Adrenal gland (tissue), 5 donors: ENCODE measurements at regions not wholly inside any gene's neighbourhood (a gene's known extent, or its start where the extent isn't known, plus 50 kb on each side); places are given as distances from the start of the nearest gene placed in this dataset.

Experiments
- CTCF ChIP-seq, 6 experiments: fragments of 450-650 bp in 4 of 6; fragments of 200-600 bp in 2 of 6; sonication (generic) in 1 of 6; IDR thresholded peaks; 1 replicate in 5 of 6; 2 replicates in 1 of 6; pipeline versions ENCODE4 v1.5.1 to v1.8.0; 2016 to 2021; ENCODE audit warnings: antibody characterized with exemption in 6 of 6, mild to moderate bottlenecking in 2 of 6, moderate library complexity in 1 of 6
- POLR2A ChIP-seq, 2 donors: fragments of 450-650 bp; IDR thresholded peaks; one replicate each; pipeline ENCODE4 v1.6.1; 2017; ENCODE audit warnings: antibody characterized with exemption in 2 of 2, mild to moderate bottlenecking in 2 of 2, moderate library complexity in 1 of 2
- donor health status: DM: no; HTN: no; CAD: no.

GRCh38 chr2:71959494-71959893 lies 188.2 kb downstream of the CYP26B1 start:
- TF ChIP-seq CTCF (IDR thresholded peaks at IDR 0.05) (no peak), POLR2A (IDR thresholded peaks at IDR 0.05) (no peak)
